ENCODE measurements at regions not wholly inside any gene's neighbourhood (a gene's known extent, or its start where the extent isn't known, plus 50 kb on each side); places are given as distances from the start of the nearest gene placed in this dataset.

DNA sequence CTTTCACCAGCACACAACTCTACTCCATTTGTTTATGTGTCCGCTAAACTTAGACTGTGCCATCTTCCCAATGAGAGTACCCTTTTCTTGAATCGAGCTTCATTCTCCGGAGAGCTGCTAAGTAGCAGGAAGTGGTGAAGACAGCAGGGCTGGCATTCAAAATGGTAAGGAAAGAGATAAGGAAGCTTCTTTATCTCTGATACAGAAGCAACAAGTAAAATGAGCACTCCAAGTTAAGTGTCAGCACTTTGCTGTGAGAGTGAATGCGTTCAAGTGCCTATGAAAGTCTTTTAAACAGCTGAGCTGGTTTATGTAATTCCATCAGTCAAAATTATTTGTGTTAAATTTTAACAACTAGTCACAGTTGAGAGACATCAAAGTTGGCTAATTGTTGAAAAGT lies 386.8 kb upstream of the PTPRD start:
- no peak for TF ChIP-seq CTCF (IDR thresholded peaks at IDR 0.05)

- no peak for TF ChIP-seq CTCF (IDR thresholded peaks at IDR 0.05)
Measured at GRCh38 chr9:11001546-11001945, 388.7 kb upstream of the PTPRD start.

DNA sequence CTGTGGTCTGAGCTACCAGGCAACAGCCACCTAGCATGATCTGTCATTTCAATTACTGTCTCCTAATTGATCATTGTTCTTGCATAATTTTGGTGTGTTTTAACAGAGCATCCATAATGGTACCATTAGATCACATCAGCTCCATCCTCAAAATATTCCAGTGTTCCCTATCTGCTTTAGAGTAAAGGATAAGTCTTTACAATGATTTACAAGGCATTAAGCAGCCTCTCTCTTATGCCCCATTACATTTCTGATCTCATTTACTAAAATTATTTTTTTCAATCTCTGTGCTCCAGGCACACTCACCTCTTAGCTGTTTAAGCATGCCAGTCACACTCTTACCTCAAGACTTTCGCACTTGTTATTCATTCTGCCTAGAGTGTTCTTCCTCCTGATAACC lies 389.9 kb upstream of the PTPRD start:
- TF ChIP-seq CTCF (IDR thresholded peaks at IDR 0.05): no peak

GRCh38 chr9:11003836-11004235 lies 391.0 kb upstream of the PTPRD start:
- no peak for TF ChIP-seq CTCF (IDR thresholded peaks at IDR 0.05)

DNA sequence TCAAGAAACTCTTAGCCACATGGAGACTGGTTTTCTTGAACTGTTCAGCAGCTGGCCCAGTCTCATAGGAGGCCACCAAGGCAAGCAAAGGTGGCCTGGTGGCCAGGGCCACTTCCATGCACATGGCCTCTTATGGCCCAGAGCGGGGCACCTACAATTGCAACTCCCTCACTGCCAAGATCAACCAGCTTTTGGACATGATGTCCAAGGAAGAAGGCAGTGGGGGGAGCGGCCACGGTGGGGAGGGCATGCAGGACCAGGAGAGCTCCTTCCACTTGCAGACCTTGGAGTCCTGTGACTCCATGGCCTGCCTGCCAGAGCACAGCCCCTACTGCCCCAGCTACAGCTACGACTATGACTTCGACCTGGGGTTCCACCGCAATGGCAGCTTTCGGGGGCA lies 398.9 kb upstream of the PTPRD start:
- no peak for TF ChIP-seq CTCF (IDR thresholded peaks at IDR 0.05)

GRCh38 chr9:11016081-11016480 lies 403.3 kb upstream of the PTPRD start:
- TF ChIP-seq CTCF (IDR thresholded peaks at IDR 0.05): no peak

GRCh38 chr9:11023201-11023600 lies 410.4 kb upstream of the PTPRD start:
- TF ChIP-seq CTCF (IDR thresholded peaks at IDR 0.05): no peak

- no peak for TF ChIP-seq CTCF (IDR thresholded peaks at IDR 0.05)
Measured at GRCh38 chr9:11025775-11026174, 413.0 kb upstream of the PTPRD start.
